H1 (cell line): ENCODE measurements at regions not wholly inside any gene's neighbourhood (a gene's known extent, or its start where the extent isn't known, plus 50 kb on each side); places are given as distances from the start of the nearest gene placed in this dataset.

ENCODE experiments used
- BRCA1 ChIP-seq: IDR thresholded peaks from 2 replicates; pipeline ENCODE4 v1.6.1; 2012; ENCODE audit warnings: low read depth, low read length, improper control_type of control experiment
- POLR2A ChIP-seq, 2 experiments: IDR thresholded peaks; 1 replicate in 1 of 2; 2 replicates in 1 of 2; pipeline ENCODE4 v1.6.1; 2011; ENCODE audit warnings: low read depth in 2 of 2, low read length in 2 of 2, mild to moderate bottlenecking in 2 of 2; ENCODE audit errors: control extremely low read depth in 1 of 2
- POLR2AphosphoS5 ChIP-seq: IDR thresholded peaks from 2 replicates; pipeline ENCODE4 v1.6.1; 2011; ENCODE audit warnings: low read depth, low read length
- RAD21 ChIP-seq, 2 experiments: IDR thresholded peaks in 1 of 2; conservative IDR thresholded peaks in 1 of 2; 2 replicates each; pipeline ENCODE4 v1.6.1; 2011; ENCODE audit warnings: low read depth in 2 of 2, low read length in 2 of 2, improper control_type of control experiment in 1 of 2, inconsistent platforms in 1 of 2, mild to moderate bottlenecking in 1 of 2, moderate library complexity in 1 of 2
- SIN3A ChIP-seq, 2 experiments: IDR thresholded peaks in 1 of 2; conservative IDR thresholded peaks in 1 of 2; 2 replicates each; pipeline ENCODE4 v1.6.1; 2011 to 2012; ENCODE audit warnings: low read length in 2 of 2, improper control_type of control experiment in 1 of 2, low read depth in 1 of 2, mild to moderate bottlenecking in 1 of 2
- TEAD4 ChIP-seq: IDR thresholded peaks from 2 replicates; pipeline ENCODE4 v1.6.1; 2012; ENCODE audit warnings: low read depth, low read length, inconsistent platforms, mixed read lengths
- TF ChIP-seq, protein P1 (sequence below), 3 experiments: IDR thresholded peaks; 1 replicate in 2 of 3; 2 replicates in 1 of 3; pipeline versions ENCODE4 v1.5.1 to v1.6.1; 2011; ENCODE audit warnings: low read length in 3 of 3, mild to moderate bottlenecking in 3 of 3, inconsistent platforms in 2 of 3, low read depth in 1 of 3, moderate library complexity in 1 of 3; ENCODE audit not compliant: insufficient read depth in 1 of 3; ENCODE audit errors: control extremely low read depth in 1 of 3

DNA sequence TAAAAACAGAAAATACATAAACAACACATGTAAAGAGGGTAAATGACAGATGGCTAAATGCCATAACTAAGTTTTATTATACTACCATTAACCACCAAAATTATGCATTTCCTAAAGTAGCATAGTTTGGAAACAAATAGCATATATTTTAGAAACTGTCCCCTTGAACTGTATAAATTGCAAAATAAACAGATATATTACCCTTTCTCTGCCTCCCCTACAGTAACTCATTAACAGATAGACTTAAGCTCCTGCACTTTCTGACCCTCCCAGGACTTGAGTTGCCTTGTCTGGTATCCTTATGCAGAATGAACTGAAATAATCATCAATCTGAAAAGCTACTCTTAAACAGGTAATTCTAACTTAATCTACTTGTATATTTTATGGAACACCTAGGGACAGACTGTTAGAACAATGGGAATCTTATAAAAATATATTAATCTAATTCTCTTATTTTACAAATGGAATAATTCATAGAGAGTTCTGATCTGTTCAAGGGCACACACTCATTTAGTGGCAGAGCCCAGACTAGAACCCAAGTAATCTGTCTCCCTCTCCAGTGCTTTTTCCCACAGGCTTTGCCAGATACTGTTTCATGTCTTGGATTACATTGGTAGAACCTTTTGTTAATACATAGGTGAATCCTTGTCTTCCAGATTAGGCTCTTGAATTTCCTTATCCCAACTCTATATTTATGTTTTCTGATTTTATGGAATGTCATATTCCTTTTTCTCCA, 50.6 kb upstream of the LOC128125822 start:
- no peak for TF ChIP-seq POLR2A (IDR thresholded peaks at IDR 0.05; ENCODE audit: control extremely low read depth in 1 of 2, low read depth in 2 of 2, low read length in 2 of 2)
- TF ChIP-seq, protein P1, sequence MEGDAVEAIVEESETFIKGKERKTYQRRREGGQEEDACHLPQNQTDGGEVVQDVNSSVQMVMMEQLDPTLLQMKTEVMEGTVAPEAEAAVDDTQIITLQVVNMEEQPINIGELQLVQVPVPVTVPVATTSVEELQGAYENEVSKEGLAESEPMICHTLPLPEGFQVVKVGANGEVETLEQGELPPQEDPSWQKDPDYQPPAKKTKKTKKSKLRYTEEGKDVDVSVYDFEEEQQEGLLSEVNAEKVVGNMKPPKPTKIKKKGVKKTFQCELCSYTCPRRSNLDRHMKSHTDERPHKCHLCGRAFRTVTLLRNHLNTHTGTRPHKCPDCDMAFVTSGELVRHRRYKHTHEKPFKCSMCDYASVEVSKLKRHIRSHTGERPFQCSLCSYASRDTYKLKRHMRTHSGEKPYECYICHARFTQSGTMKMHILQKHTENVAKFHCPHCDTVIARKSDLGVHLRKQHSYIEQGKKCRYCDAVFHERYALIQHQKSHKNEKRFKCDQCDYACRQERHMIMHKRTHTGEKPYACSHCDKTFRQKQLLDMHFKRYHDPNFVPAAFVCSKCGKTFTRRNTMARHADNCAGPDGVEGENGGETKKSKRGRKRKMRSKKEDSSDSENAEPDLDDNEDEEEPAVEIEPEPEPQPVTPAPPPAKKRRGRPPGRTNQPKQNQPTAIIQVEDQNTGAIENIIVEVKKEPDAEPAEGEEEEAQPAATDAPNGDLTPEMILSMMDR (IDR thresholded peaks at IDR 0.05; ENCODE audit: control extremely low read depth in 1 of 3, insufficient read depth in 1 of 3, low read depth in 1 of 3, low read length in 3 of 3), result no peak
- no peak for TF ChIP-seq SIN3A (conservative IDR thresholded peaks at IDR 0.05 in 1 of 2, IDR thresholded peaks at IDR 0.05 in 1 of 2; ENCODE audit: low read depth in 1 of 2, low read length in 2 of 2)
- no peak for TF ChIP-seq POLR2AphosphoS5
- TF ChIP-seq RAD21 (IDR thresholded peaks at IDR 0.05 in 1 of 2, conservative IDR thresholded peaks at IDR 0.05 in 1 of 2; ENCODE audit: low read depth in 2 of 2, low read length in 2 of 2), result no peak
- no peak for TF ChIP-seq BRCA1
- no peak for TF ChIP-seq TEAD4
